NT2/D1 (cell line): ENCODE measurements at regions not wholly inside any gene's neighbourhood (a gene's known extent, or its start where the extent isn't known, plus 50 kb on each side); places are given as distances from the start of the nearest gene placed in this dataset.

ENCODE experiments used
- DNase-seq: peaks from one replicate; pipeline ENCODE4 v3.0.0-alpha.2; 2011; ENCODE audit warnings: low read depth, low spot score
- H3K27me3 ChIP-seq: 2 replicates; pipeline ENCODE4 v1.6.0; 2011; ENCODE audit warnings: mild to moderate bottlenecking; ENCODE audit not compliant: insufficient read length, insufficient read depth
- H3K36me3 ChIP-seq: 2 replicates; pipeline ENCODE4 v1.6.1; 2011; ENCODE audit warnings: mild to moderate bottlenecking, low read length, mixed read lengths; ENCODE audit not compliant: insufficient read depth, insufficient read length
- H3K4me1 ChIP-seq: 2 replicates; pipeline ENCODE4 v1.5.1; 2011; ENCODE audit not compliant: insufficient read depth, insufficient read length
- H3K4me3 ChIP-seq: 2 replicates; pipeline ENCODE4 v1.5.1; 2011; ENCODE audit warnings: low read depth; ENCODE audit not compliant: insufficient read length
- H3K9ac ChIP-seq: 2 replicates; pipeline ENCODE4 v1.6.0; 2011; ENCODE audit warnings: low read depth; ENCODE audit not compliant: insufficient read length
- H3K9me3 ChIP-seq: 2 replicates; pipeline ENCODE4 v1.5.1; 2011; ENCODE audit warnings: mild to moderate bottlenecking, low read length; ENCODE audit not compliant: insufficient read depth
- SUZ12 ChIP-seq: IDR thresholded peaks from 2 replicates; pipeline ENCODE4 v1.6.1; 2011; ENCODE audit not compliant: insufficient read length, insufficient read depth; ENCODE audit errors: extremely low read depth
- YY1 ChIP-seq: IDR thresholded peaks from 2 replicates; pipeline ENCODE4 v1.6.1; 2011; ENCODE audit not compliant: insufficient read length, insufficient read depth
- ZNF274 ChIP-seq: IDR thresholded peaks from 2 replicates; pipeline ENCODE4 v1.6.1; 2011; ENCODE audit warnings: mild to moderate bottlenecking, low read depth, low read length

DNA sequence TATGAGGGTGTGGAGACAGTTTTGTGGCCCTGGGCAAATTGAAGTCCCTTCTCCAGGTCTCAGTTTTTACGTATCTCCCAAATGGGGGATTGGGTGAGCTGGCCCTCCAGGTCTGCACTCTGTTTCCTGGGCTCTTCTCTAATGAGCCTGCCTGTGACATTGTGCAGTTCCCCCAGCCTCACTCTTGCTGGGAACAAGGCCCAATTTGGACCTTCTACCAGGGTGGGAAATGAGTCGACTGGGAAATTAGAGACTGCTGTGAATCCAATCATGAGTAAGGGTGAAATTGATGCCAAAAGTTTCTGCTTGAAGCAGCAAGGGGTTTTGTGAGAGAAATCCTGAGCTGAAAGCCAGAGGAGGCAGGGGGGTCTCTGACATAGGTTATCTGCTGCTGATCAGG lies 71.5 kb upstream of the KSR1 start:
- no peak for DNase-seq
- Histone ChIP-seq H3K9ac (no peak overlapping the region), H3K9me3 (peaks cover 7% of the 10 kb centered on the region; the same call in 1 of the 2 replicates), H3K36me3 (no peaks in the 10 kb centered on the region), H3K27me3 (no peaks in the 10 kb centered on the region), H3K4me1 (peaks cover 6% of the 10 kb centered on the region), H3K4me3 (no peak overlapping the region)
- TF ChIP-seq SUZ12 (no peak), ZNF274 (no peak), YY1 (no peak)

- H3K9me3 ChIP-seq = peaks cover 6% of the 10 kb centered on the region; the same call in 1 of the 2 replicates
- DNase-seq = no peak
- TF ChIP-seq ZNF274 = no peak
- TF ChIP-seq YY1 = no peak
- no peak for TF ChIP-seq SUZ12
Observed at GRCh38 chr17:27385626-27386025, 70.6 kb upstream of the KSR1 start.

DNA sequence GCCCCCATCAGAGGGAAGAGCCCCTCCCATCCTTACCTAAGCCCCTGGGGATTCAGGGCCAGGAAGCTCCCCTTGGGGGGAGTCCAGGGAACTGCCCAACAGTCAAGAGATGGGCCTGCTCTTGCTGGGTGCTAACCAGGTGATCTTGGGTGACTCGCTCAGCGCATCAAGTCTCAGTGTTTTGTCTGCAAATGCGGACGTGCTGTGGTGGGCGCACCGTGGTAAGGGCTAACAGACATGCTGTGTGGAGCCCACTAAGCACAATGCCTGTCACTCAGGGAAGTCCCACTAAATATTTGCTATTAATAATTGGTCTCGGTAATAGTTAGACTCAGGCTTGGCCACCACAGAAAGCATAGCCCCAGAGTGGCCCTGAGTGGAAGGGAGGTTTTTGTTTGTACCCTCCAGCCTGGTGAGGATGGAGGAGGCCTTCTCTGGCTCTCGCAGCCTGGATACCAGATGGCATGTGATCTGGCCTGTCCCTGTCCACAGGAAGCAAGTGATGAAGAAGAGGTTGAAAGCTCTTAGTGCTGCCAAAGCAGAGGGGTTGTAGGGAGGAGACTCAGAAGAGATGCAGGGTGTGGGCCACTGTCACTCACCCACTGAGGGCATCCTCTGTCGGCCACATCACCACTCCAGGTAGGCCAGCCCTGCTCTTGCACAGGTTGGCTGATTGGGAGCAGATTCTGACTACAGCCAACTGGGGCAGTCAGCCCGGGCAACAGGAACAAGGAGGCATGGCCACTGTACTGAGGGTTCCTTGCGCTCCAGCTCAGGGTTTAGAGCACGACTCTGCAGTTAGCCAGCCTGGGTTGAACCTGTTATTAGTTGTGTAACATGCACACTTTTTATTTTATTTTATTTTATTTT lies 69.8 kb upstream of the KSR1 start:
- no peaks in the 10 kb centered on the region for H3K9me3 ChIP-seq
- no peaks in the 10 kb centered on the region for H3K27me3 ChIP-seq
- no peaks in the 10 kb centered on the region for H3K4me1 ChIP-seq
- no peak overlapping the region for H3K9ac ChIP-seq
- no peak for TF ChIP-seq YY1
- no peak for TF ChIP-seq ZNF274
- TF ChIP-seq SUZ12 = no peak
- DNase-seq = no peak
- no peak overlapping the region for H3K4me3 ChIP-seq
- no peaks in the 10 kb centered on the region for H3K36me3 ChIP-seq

More at GRCh38 chr17:27385626-27386025, 70.6 kb upstream of the KSR1 start:
- no peak overlapping the region for H3K9ac ChIP-seq
- no peak overlapping the region for H3K4me3 ChIP-seq
- peaks cover 4% of the 10 kb centered on the region for H3K4me1 ChIP-seq
- no peaks in the 10 kb centered on the region for H3K36me3 ChIP-seq
- H3K27me3 ChIP-seq = no peaks in the 10 kb centered on the region

DNA sequence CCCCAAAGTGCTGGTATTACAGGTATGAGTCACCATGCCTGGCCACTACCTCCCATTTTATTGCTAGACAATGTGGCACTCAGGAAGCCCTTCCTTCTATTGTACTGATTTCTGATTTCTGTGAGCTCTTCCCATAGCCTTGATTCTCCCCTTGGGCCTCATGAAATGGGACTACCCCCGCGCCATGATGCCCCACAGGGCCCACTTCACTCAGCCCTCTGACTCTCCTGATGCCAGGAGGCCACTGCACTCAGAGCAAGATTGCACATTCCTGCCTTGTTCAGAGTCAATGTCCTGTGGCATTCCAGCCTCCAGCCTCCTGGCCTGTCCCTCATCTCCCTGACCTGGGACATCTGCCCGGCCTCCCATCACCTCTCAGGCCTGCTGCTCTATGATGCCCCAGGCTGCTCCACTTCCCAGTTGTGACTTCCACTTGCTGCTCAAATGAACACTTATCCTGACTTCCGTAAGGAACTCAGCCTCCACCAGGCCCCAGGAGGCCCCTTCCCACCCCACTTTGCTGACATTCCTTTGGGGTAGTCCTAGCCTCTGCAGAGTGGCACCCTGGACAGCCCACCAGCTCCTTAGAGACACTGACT lies 66.6 kb upstream of the KSR1 start:
- H3K9me3 ChIP-seq = no peaks in the 10 kb centered on the region

GRCh38 chr17:27390540-27390939 lies 65.7 kb upstream of the KSR1 start:
- no peak for DNase-seq
- no peaks in the 10 kb centered on the region for H3K9me3 ChIP-seq
- no peaks in the 10 kb centered on the region for H3K4me1 ChIP-seq
- no peaks in the 10 kb centered on the region for H3K27me3 ChIP-seq
- H3K9ac ChIP-seq = no peak overlapping the region
- H3K4me3 ChIP-seq = no peak overlapping the region
- TF ChIP-seq ZNF274 (no peak), YY1 (no peak), SUZ12 (no peak)
- no peaks in the 10 kb centered on the region for H3K36me3 ChIP-seq

More for the DNA sequence above, 66.6 kb upstream of the KSR1 start:
- H3K27me3 ChIP-seq = no peaks in the 10 kb centered on the region
- H3K4me1 ChIP-seq = no peaks in the 10 kb centered on the region
- no peak overlapping the region for H3K9ac ChIP-seq
- no peak overlapping the region for H3K4me3 ChIP-seq
- no peaks in the 10 kb centered on the region for H3K36me3 ChIP-seq
- no peak for DNase-seq
- TF ChIP-seq ZNF274 (no peak), SUZ12 (no peak), YY1 (no peak)

GRCh38 chr17:27391427-27391826 lies 64.8 kb upstream of the KSR1 start:
- no peaks in the 10 kb centered on the region for H3K27me3 ChIP-seq

GRCh38 chr17:27396045-27396444 lies 60.2 kb upstream of the KSR1 start:
- H3K9me3 ChIP-seq = no peaks in the 10 kb centered on the region
- DNase-seq = no peak
- H3K36me3 ChIP-seq = no peaks in the 10 kb centered on the region
- TF ChIP-seq YY1 (no peak), SUZ12 (no peak), ZNF274 (no peak)
- H3K4me1 ChIP-seq = no peaks in the 10 kb centered on the region
- H3K4me3 ChIP-seq = no peak overlapping the region
- no peaks in the 10 kb centered on the region for H3K27me3 ChIP-seq
- no peak overlapping the region for H3K9ac ChIP-seq

More at GRCh38 chr17:27391427-27391826, 64.8 kb upstream of the KSR1 start:
- Histone ChIP-seq H3K9me3 (no peaks in the 10 kb centered on the region), H3K9ac (no peak overlapping the region), H3K36me3 (no peaks in the 10 kb centered on the region), H3K4me1 (no peaks in the 10 kb centered on the region), H3K4me3 (no peak overlapping the region)
- DNase-seq = no peak
- no peak for TF ChIP-seq SUZ12
- TF ChIP-seq YY1 = no peak
- no peak for TF ChIP-seq ZNF274
